Panc1 (cell line): ENCODE measurements at regions not wholly inside any gene's neighbourhood (a gene's known extent, or its start where the extent isn't known, plus 50 kb on each side); places are given as distances from the start of the nearest gene placed in this dataset.
A peak's percentile ranks its signal among the peaks of the same experiment; 100 is the strongest.

Experiments
- ATAC-seq: fragments of 200-7000 bp; cut with Tn5 transposase; 2 replicates; pipeline ENCODE4 v1.9.1; 2020; ENCODE audit warnings: mild to moderate bottlenecking, moderate library complexity
- BruUV-seq: library from RNA; stranded (reverse); fragments of 400-500 nt; replicated peaks from 2 replicates; lab custom pipeline; 2021; lab: Mats Ljungman, UMichigan
- CTCF ChIA-PET: fragments of 300-600 bp; sonication (Branson Sonifier 250); formaldehyde crosslinking; loops from one replicate; lab custom pipeline; 2022; ENCODE audit warnings: antibody characterized with exemption; lab: Charles Lee
- POLR2A ChIA-PET: fragments of 300-600 bp; sonication (Branson Sonifier 250); formaldehyde crosslinking; loops from one replicate; lab custom pipeline; 2022; ENCODE audit warnings: antibody characterized with exemption; lab: Charles Lee
- DNase-seq: peaks from one replicate; pipeline ENCODE4 v3.0.0-alpha.2; 2010; ENCODE audit warnings: low read depth, low spot score
- H3K27ac ChIP-seq: 2 replicates; pipeline ENCODE4 v1.5.1; 2011; ENCODE audit warnings: mild to moderate bottlenecking, low read length, inconsistent platforms
- H3K27me3 ChIP-seq: fragments of 200-500 bp; sonication (Bioruptor generic); 2 replicates; pipeline ENCODE4 v1.6.0; 2014; ENCODE audit warnings: low read length, inconsistent platforms; ENCODE audit not compliant: control insufficient read depth, insufficient read depth
- H3K36me3 ChIP-seq: fragments of 200-500 bp; sonication (Bioruptor generic); 2 replicates; pipeline ENCODE4 v1.5.1; 2014; ENCODE audit warnings: inconsistent platforms, mild to moderate bottlenecking, low read length, moderate library complexity; ENCODE audit not compliant: control insufficient read depth, insufficient read depth
- H3K4me1 ChIP-seq: 2 replicates; pipeline ENCODE4 v1.5.1; 2011; ENCODE audit warnings: inconsistent platforms, mild to moderate bottlenecking, low read length, moderate library complexity; ENCODE audit not compliant: control insufficient read depth, insufficient read depth
- H3K4me3 ChIP-seq, 2 experiments: 2 replicates each; pipeline ENCODE4 v1.5.1; 2011 to 2012; ENCODE audit warnings: low read depth in 2 of 2, low read length in 2 of 2, mild to moderate bottlenecking in 2 of 2, inconsistent platforms in 1 of 2, moderate library complexity in 1 of 2
- H3K9me3 ChIP-seq: fragments of 200-500 bp; sonication (Bioruptor generic); 2 replicates; pipeline ENCODE4 v1.5.1; 2014; ENCODE audit warnings: low read depth, mild to moderate bottlenecking, inconsistent platforms, low read length, moderate library complexity; ENCODE audit not compliant: control insufficient read depth, insufficient read depth
- CTCF ChIP-seq: fragments of 450-650 bp; IDR thresholded peaks from 2 replicates; pipeline ENCODE4 v1.5.1; 2017; ENCODE audit warnings: mild to moderate bottlenecking
- POLR2AphosphoS5 ChIP-seq: IDR thresholded peaks from 2 replicates; pipeline ENCODE4 v1.6.1; 2012; ENCODE audit warnings: mild to moderate bottlenecking, low read depth, low read length, moderate library complexity
- SIN3A ChIP-seq: IDR thresholded peaks from 2 replicates; pipeline ENCODE4 v1.6.1; 2012; ENCODE audit warnings: low read depth, mild to moderate bottlenecking, low read length, moderate library complexity, borderline replicate concordance; ENCODE audit not compliant: insufficient read depth
- TCF7L2 ChIP-seq: IDR thresholded peaks from 2 replicates; pipeline ENCODE4 v1.6.1; 2011; ENCODE audit warnings: mild to moderate bottlenecking, low read depth, low read length, inconsistent platforms
- in situ Hi-C: cut with HindIII; loops from 2 replicates; pipeline ENCODE4 v1.10.0; 2016; ENCODE audit warnings: low sequenced_read_pairs, low pct_unique_long_range_greater_than_20kb
- intact Hi-C: fragments of 100-400 bp; cut with micrococcal nuclease; formaldehyde crosslinking; loops from one replicate; pipeline ENCODE4 v1.10.0; 2022; ENCODE audit not compliant: unreplicated experiment
- TF ChIP-seq, protein P1 (sequence below), 2 experiments: IDR thresholded peaks; 2 replicates each; pipeline ENCODE4 v1.6.1; 2011 to 2012; ENCODE audit warnings: low read depth in 2 of 2, control low read depth in 1 of 2, low read length in 1 of 2, mild to moderate bottlenecking in 1 of 2, moderate library complexity in 1 of 2; ENCODE audit not compliant: insufficient read depth in 1 of 2

GRCh38 chr7:131188367-131189339 is 139.0 kb upstream of the MKLN1 start:
- no peaks in the 10 kb centered on the region for H3K36me3 ChIP-seq
- H3K4me1 ChIP-seq = peaks cover 3% of the 10 kb centered on the region; the same call in 1 of the 2 replicates
- H3K9me3 ChIP-seq = no peaks in the 10 kb centered on the region
- intact Hi-C loops = no loop called here
- CTCF ChIA-PET = no interaction called here
- DNase-seq (peak; percentile 93), ATAC-seq (peak; percentile 72)
- TF ChIP-seq TCF7L2 (no peak), CTCF (no peak), SIN3A (no peak), POLR2AphosphoS5 (no peak)
- TF ChIP-seq, protein P1, sequence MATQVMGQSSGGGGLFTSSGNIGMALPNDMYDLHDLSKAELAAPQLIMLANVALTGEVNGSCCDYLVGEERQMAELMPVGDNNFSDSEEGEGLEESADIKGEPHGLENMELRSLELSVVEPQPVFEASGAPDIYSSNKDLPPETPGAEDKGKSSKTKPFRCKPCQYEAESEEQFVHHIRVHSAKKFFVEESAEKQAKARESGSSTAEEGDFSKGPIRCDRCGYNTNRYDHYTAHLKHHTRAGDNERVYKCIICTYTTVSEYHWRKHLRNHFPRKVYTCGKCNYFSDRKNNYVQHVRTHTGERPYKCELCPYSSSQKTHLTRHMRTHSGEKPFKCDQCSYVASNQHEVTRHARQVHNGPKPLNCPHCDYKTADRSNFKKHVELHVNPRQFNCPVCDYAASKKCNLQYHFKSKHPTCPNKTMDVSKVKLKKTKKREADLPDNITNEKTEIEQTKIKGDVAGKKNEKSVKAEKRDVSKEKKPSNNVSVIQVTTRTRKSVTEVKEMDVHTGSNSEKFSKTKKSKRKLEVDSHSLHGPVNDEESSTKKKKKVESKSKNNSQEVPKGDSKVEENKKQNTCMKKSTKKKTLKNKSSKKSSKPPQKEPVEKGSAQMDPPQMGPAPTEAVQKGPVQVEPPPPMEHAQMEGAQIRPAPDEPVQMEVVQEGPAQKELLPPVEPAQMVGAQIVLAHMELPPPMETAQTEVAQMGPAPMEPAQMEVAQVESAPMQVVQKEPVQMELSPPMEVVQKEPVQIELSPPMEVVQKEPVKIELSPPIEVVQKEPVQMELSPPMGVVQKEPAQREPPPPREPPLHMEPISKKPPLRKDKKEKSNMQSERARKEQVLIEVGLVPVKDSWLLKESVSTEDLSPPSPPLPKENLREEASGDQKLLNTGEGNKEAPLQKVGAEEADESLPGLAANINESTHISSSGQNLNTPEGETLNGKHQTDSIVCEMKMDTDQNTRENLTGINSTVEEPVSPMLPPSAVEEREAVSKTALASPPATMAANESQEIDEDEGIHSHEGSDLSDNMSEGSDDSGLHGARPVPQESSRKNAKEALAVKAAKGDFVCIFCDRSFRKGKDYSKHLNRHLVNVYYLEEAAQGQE (IDR thresholded peaks at IDR 0.05; ENCODE audit: insufficient read depth in 1 of 2, low read depth in 2 of 2, low read length in 1 of 2) = no peak
- POLR2A ChIA-PET = interaction anchor here (0.6 kb wide), 3 partner anchors 8 to 322 kb away, joined by 3 to 4 read pairs (median 4); no protein-coding TSS in a partner anchor
- no TSS peak for BruUV-seq
- in situ Hi-C loops = no loop called here
- H3K27me3 ChIP-seq = no peaks in the 10 kb centered on the region
- H3K4me3 ChIP-seq = no peak overlapping the region
- H3K27ac ChIP-seq = peak overlapping the region; percentile 25; the same call in 1 of the 2 replicates

GRCh38 chr7:131189488-131189887 is 138.2 kb upstream of the MKLN1 start:
- BruUV-seq = no TSS peak
- no peak for TF ChIP-seq CTCF
- TF ChIP-seq POLR2AphosphoS5 = no peak
- TF ChIP-seq, protein P1 (IDR thresholded peaks at IDR 0.05; ENCODE audit: insufficient read depth in 1 of 2, low read depth in 2 of 2, low read length in 1 of 2) = no peak
- no peaks in the 10 kb centered on the region for H3K36me3 ChIP-seq
- ChIA-PET CTCF (no interaction called here), POLR2A (interaction anchor here (0.6 kb wide), 1 partner anchor 321 kb away, joined by 4 read pairs; no protein-coding TSS in a partner anchor)
- in situ Hi-C loops (no loop called here), intact Hi-C loops (no loop called here)
- H3K4me1 ChIP-seq = peaks cover 3% of the 10 kb centered on the region; the same call in 1 of the 2 replicates
- no peak for DNase-seq
- ATAC-seq = no peak
- no peaks in the 10 kb centered on the region for H3K9me3 ChIP-seq
- no peaks in the 10 kb centered on the region for H3K27me3 ChIP-seq
- H3K4me3 ChIP-seq = no peak overlapping the region
- H3K27ac ChIP-seq = no peak overlapping the region
